D721Med (cell line): ENCODE measurements at regions not wholly inside any gene's neighbourhood (a gene's known extent, or its start where the extent isn't known, plus 50 kb on each side); places are given as distances from the start of the nearest gene placed in this dataset.

Experiments used
- DNase-seq: peaks from one replicate; pipeline ENCODE4 v3.0.0; 2011; ENCODE audit warnings: low spot score; ENCODE audit not compliant: insufficient read length
- FAIRE-seq: peaks from 2 replicates; lab custom pipeline; 2011; peaks lifted over from hg19 to GRCh38; lab: Jason Lieb, UNC
- CTCF ChIP-seq: IDR thresholded peaks from 2 replicates; pipeline ENCODE4 v1.5.1; 2012; ENCODE audit warnings: mild to moderate bottlenecking, control low read depth; ENCODE audit not compliant: insufficient read depth; ENCODE audit errors: missing control alignments

- DNase-seq (no peak), FAIRE-seq (no peak)
- no peak for TF ChIP-seq CTCF
Measured at GRCh38 chr9:12604164-12604821, 88.9 kb upstream of the TYRP1 start.

GRCh38 chr9:12612211-12612770 is 80.9 kb upstream of the TYRP1 start:
- no peak for FAIRE-seq
- no peak for DNase-seq
- no peak for TF ChIP-seq CTCF

- FAIRE-seq (no peak), DNase-seq (no peak)
- TF ChIP-seq CTCF, result no peak
Measured at GRCh38 chr9:12613071-12613470, 80.1 kb upstream of the TYRP1 start.

GRCh38 chr9:12614488-12614887 is 78.7 kb upstream of the TYRP1 start:
- TF ChIP-seq CTCF, result no peak
- FAIRE-seq, result peak; percentile 44
- DNase-seq, result no peak

GRCh38 chr9:12618956-12619355 is 74.2 kb upstream of the TYRP1 start:
- FAIRE-seq, result no peak
- no peak for TF ChIP-seq CTCF

GRCh38 chr9:12625844-12626243 is 67.3 kb upstream of the TYRP1 start:
- FAIRE-seq, result no peak

More at GRCh38 chr9:12618956-12619355, 74.2 kb upstream of the TYRP1 start:
- no peak for DNase-seq

More at GRCh38 chr9:12625844-12626243, 67.3 kb upstream of the TYRP1 start:
- DNase-seq, result no peak
- TF ChIP-seq CTCF, result no peak
